NCI-H2196 (cell line): ENCODE measurements at regions not wholly inside any gene's neighbourhood (a gene's known extent, or its start where the extent isn't known, plus 50 kb on each side); places are given as distances from the start of the nearest gene placed in this dataset.
"Not testable (repeated sequence)": the region's sequence is repeated elsewhere in the genome, so short reads cannot be mapped to it uniquely, and the experiment has no call there.

ENCODE experiments used
- DNase-seq: peaks from one replicate; lab custom pipeline; 2025; ENCODE audit not compliant: unreplicated experiment; lab: John Stamatoyannopoulos, UW

GRCh38 chr11:100576718-100577021, 110.4 kb upstream of the ARHGAP42 start:
- DNase-seq, result no peak

GRCh38 chr11:100578831-100579311, 108.2 kb upstream of the ARHGAP42 start:
- no peak for DNase-seq

GRCh38 chr11:100581318-100581717, 105.8 kb upstream of the ARHGAP42 start:
- DNase-seq, result no peak

GRCh38 chr11:100584201-100584985, 102.7 kb upstream of the ARHGAP42 start:
- no peak for DNase-seq

GRCh38 chr11:100585728-100586127, 101.4 kb upstream of the ARHGAP42 start:
- DNase-seq, result no peak

GRCh38 chr11:100586361-100587101, 100.6 kb upstream of the ARHGAP42 start:
- no peak for DNase-seq

- no peak for DNase-seq
These were observed 94.3 kb upstream of the ARHGAP42 start for GRCh38 chr11:100592619-100593260.

GRCh38 chr11:100593291-100593690, 93.8 kb upstream of the ARHGAP42 start:
- DNase-seq, result no peak

GRCh38 chr11:100594320-100594719, 92.8 kb upstream of the ARHGAP42 start:
- DNase-seq, result no peak

- no peak for DNase-seq
These were observed 86.1 kb upstream of the ARHGAP42 start for GRCh38 chr11:100600941-100601340.

- DNase-seq, result no peak
These were observed 84.4 kb upstream of the ARHGAP42 start for GRCh38 chr11:100602716-100603115.

- not testable (repeated sequence) for DNase-seq
These were observed 79.3 kb upstream of the ARHGAP42 start for GRCh38 chr11:100607761-100608160.

- DNase-seq, result no peak
These were observed 74.3 kb upstream of the ARHGAP42 start for GRCh38 chr11:100612766-100613165.

GRCh38 chr11:100618914-100619313, 68.2 kb upstream of the ARHGAP42 start:
- no peak for DNase-seq

- DNase-seq, result no peak
These were observed 67.6 kb upstream of the ARHGAP42 start for GRCh38 chr11:100619484-100619883.

- no peak for DNase-seq
These were observed 64.7 kb upstream of the ARHGAP42 start for GRCh38 chr11:100622404-100622803.

GRCh38 chr11:100624346-100624745, 62.7 kb upstream of the ARHGAP42 start:
- no peak for DNase-seq

GRCh38 chr11:100625041-100625440, 62.0 kb upstream of the ARHGAP42 start:
- DNase-seq, result no peak

- DNase-seq, result no peak
These were observed 57.4 kb upstream of the ARHGAP42 start for GRCh38 chr11:100629671-100630070.

- DNase-seq, result no peak
These were observed 56.2 kb upstream of the ARHGAP42 start for GRCh38 chr11:100630898-100631297.

- no peak for DNase-seq
These were observed 55.8 kb upstream of the ARHGAP42 start for GRCh38 chr11:100631316-100631715.

- no peak for DNase-seq
These were observed 54.1 kb upstream of the ARHGAP42 start for GRCh38 chr11:100632941-100633452.
